HEK293 (cell line): ENCODE measurements at regions not wholly inside any gene's neighbourhood (a gene's known extent, or its start where the extent isn't known, plus 50 kb on each side); places are given as distances from the start of the nearest gene placed in this dataset.

Experiments
- CTCF ChIA-PET: fragments of 350-600 bp; formaldehyde crosslinking; extraction: SDS; loops from one replicate; lab custom pipeline; 2021; ENCODE audit warnings: antibody characterized with exemption; lab: Yijun Ruan, JAX
- POLR2A ChIA-PET: fragments of 300-600 bp; formaldehyde crosslinking; extraction: SDS; loops from one replicate; lab custom pipeline; 2020; ENCODE audit warnings: antibody characterized with exemption, inconsistent platforms; lab: Yijun Ruan, JAX
- H3K27ac ChIP-seq: fragments of 200-500 bp; sonication (Bioruptor generic); 2 replicates; pipeline ENCODE4 v1.5.1; 2014; ENCODE audit warnings: low read depth, low read length, control low read depth, inconsistent platforms; ENCODE audit errors: extremely low read depth
- H3K36me3 ChIP-seq, 2 experiments: fragments of 200-500 bp in 1 of 2; sonication (Bioruptor generic) in 1 of 2; 1 replicate in 1 of 2; 2 replicates in 1 of 2; pipeline ENCODE4 v1.5.1; 2014 to 2017; ENCODE audit warnings: inconsistent platforms in 2 of 2, low read length in 2 of 2; ENCODE audit not compliant: control insufficient read depth in 2 of 2, insufficient read depth in 1 of 2
- H3K4me1 ChIP-seq: fragments of 200-500 bp; sonication (Bioruptor generic); 2 replicates; pipeline ENCODE4 v1.5.1; 2014; ENCODE audit warnings: mild to moderate bottlenecking, low read length, inconsistent platforms; ENCODE audit not compliant: control insufficient read depth, insufficient read depth
- H3K4me3 ChIP-seq: 2 replicates; pipeline ENCODE4 v1.5.1; 2011; ENCODE audit warnings: low read depth, mild to moderate bottlenecking, control low read depth, low read length, moderate library complexity
- H3K9me3 ChIP-seq: fragments of 200-500 bp; sonication (Bioruptor generic); 2 replicates; pipeline ENCODE4 v1.5.1; 2014; ENCODE audit warnings: low read depth, low read length, inconsistent platforms; ENCODE audit not compliant: control insufficient read depth, insufficient read depth
- FEZF1 ChIP-seq: fragments of 450-650 bp; formaldehyde crosslinking; IDR thresholded peaks from 2 replicates; pipeline ENCODE4 v1.5.1; 2016; ENCODE audit warnings: missing biosample characterization, missing genetic modification characterization
- MYNN ChIP-seq: fragments of 450-650 bp; formaldehyde crosslinking; IDR thresholded peaks from 2 replicates; pipeline ENCODE4 v1.5.1; 2016; ENCODE audit warnings: missing biosample characterization, missing genetic modification characterization, borderline replicate concordance
- OSR2 ChIP-seq: fragments of 450-650 bp; formaldehyde crosslinking; IDR thresholded peaks from 2 replicates; pipeline ENCODE4 v1.5.1; 2016; ENCODE audit warnings: missing biosample characterization, missing genetic modification characterization
- REST ChIP-seq: fragments of 450-650 bp; formaldehyde crosslinking; IDR thresholded peaks from 2 replicates; pipeline ENCODE4 v1.5.1; 2016; ENCODE audit warnings: missing biosample characterization, missing genetic modification characterization
- SP2 ChIP-seq: fragments of 450-650 bp; formaldehyde crosslinking; IDR thresholded peaks from 2 replicates; pipeline ENCODE4 v1.5.1; 2016; ENCODE audit warnings: missing biosample characterization, missing genetic modification characterization
- TCF7L2 ChIP-seq: IDR thresholded peaks from 2 replicates; pipeline ENCODE4 v1.6.1; 2011; ENCODE audit warnings: low read depth, mild to moderate bottlenecking, inconsistent platforms, low read length, moderate library complexity, borderline replicate concordance
- ZBTB1 ChIP-seq: fragments of 450-650 bp; formaldehyde crosslinking; IDR thresholded peaks from 2 replicates; pipeline ENCODE4 v1.5.1; 2016; ENCODE audit warnings: missing biosample characterization, missing genetic modification characterization
- ZBTB7A ChIP-seq: fragments of 450-650 bp; formaldehyde crosslinking; IDR thresholded peaks from 2 replicates; pipeline ENCODE4 v1.5.1; 2016; ENCODE audit warnings: low read depth, missing biosample characterization, missing genetic modification characterization
- ZFP3 ChIP-seq: fragments of 450-650 bp; formaldehyde crosslinking; IDR thresholded peaks from 2 replicates; pipeline ENCODE4 v1.5.1; 2016; ENCODE audit warnings: low read depth, missing biosample characterization, missing genetic modification characterization
- ZNF19 ChIP-seq: fragments of 450-650 bp; formaldehyde crosslinking; IDR thresholded peaks from 2 replicates; pipeline ENCODE4; 2016; ENCODE audit warnings: missing biosample characterization, missing genetic modification characterization, low read depth
- ZNF221 ChIP-seq: fragments of 450-650 bp; formaldehyde crosslinking; IDR thresholded peaks from 2 replicates; pipeline ENCODE4 v1.5.1; 2017; ENCODE audit warnings: missing biosample characterization, missing genetic modification characterization, borderline replicate concordance
- ZNF239 ChIP-seq: fragments of 450-650 bp; formaldehyde crosslinking; IDR thresholded peaks from 2 replicates; pipeline ENCODE4 v1.5.1; 2016; ENCODE audit warnings: missing biosample characterization, missing genetic modification characterization
- ZNF48 ChIP-seq: fragments of 450-650 bp; formaldehyde crosslinking; IDR thresholded peaks from 2 replicates; pipeline ENCODE4 v1.5.1; 2016; ENCODE audit warnings: missing biosample characterization, missing genetic modification characterization
- ZNF529 ChIP-seq: fragments of 450-650 bp; formaldehyde crosslinking; IDR thresholded peaks from 2 replicates; pipeline ENCODE4 v1.5.1; 2017; ENCODE audit warnings: missing genetic modification characterization, missing biosample characterization; ENCODE audit not compliant: insufficient replicate concordance
- ZNF530 ChIP-seq: fragments of 450-650 bp; formaldehyde crosslinking; IDR thresholded peaks from 2 replicates; pipeline ENCODE4 v1.5.1; 2016; ENCODE audit warnings: low read depth, missing biosample characterization, missing genetic modification characterization
- ZNF571 ChIP-seq: fragments of 450-650 bp; formaldehyde crosslinking; IDR thresholded peaks from 2 replicates; pipeline ENCODE4 v1.5.0; 2017; ENCODE audit warnings: missing biosample characterization, missing genetic modification characterization
- ZNF623 ChIP-seq: fragments of 450-650 bp; formaldehyde crosslinking; IDR thresholded peaks from 2 replicates; pipeline ENCODE4 v1.5.1; 2016; ENCODE audit warnings: missing biosample characterization, missing genetic modification characterization
- ZNF660 ChIP-seq: fragments of 450-650 bp; IDR thresholded peaks from 2 replicates; pipeline ENCODE4 v1.5.1; 2018; ENCODE audit warnings: missing biosample characterization, mild to moderate bottlenecking, missing genetic modification characterization
- ZNF777 ChIP-seq: fragments of 450-650 bp; formaldehyde crosslinking; IDR thresholded peaks from 2 replicates; pipeline ENCODE4 v1.5.1; 2017; ENCODE audit warnings: missing biosample characterization, missing genetic modification characterization, borderline replicate concordance

GRCh38 chr1:239761509-239761908 lies 330.2 kb upstream of the FMN2 start (continued):
- TF ChIP-seq ZNF571 (tag by site-specific recombination): no peak
- TF ChIP-seq ZNF221 (tag by site-specific recombination): no peak
- no peak for TF ChIP-seq SP2

- Histone ChIP-seq H3K4me1 (peaks cover 18% of the 10 kb centered on the region; the same call in 1 of the 2 replicates), H3K27ac (no peak overlapping the region), H3K4me3 (no peak overlapping the region), H3K9me3 (no peaks in the 10 kb centered on the region), H3K36me3 (no peaks in the 10 kb centered on the region)
- TF ChIP-seq ZNF529 (tag by site-specific recombination): no peak
- no peak for TF ChIP-seq ZBTB7A (tag by site-specific recombination)
- TF ChIP-seq ZNF660 (tag by site-specific recombination): no peak
- no peak for TF ChIP-seq ZNF623 (tag by site-specific recombination)
- TF ChIP-seq ZNF239 (tag by site-specific recombination): no peak
- TF ChIP-seq TCF7L2: no peak
- ChIA-PET POLR2A (no interaction called here), CTCF (interaction anchor here (0.7 to 1.2 kb wide), 2 partner anchors 9 to 1153 kb away, joined by 3 to 4 read pairs; no protein-coding TSS in a partner anchor)
Observed at GRCh38 chr1:239763850-239764249, 327.8 kb upstream of the FMN2 start.

- CTCF ChIA-PET: interaction anchor here (0.7 to 1.2 kb wide), 4 partner anchors 8 to 1153 kb away, joined by 3 to 4 read pairs (median 3); no protein-coding TSS in a partner anchor
- no peak for TF ChIP-seq ZNF530 (tag by site-specific recombination)
- no peak for TF ChIP-seq FEZF1 (tag by site-specific recombination)
- TF ChIP-seq ZNF777: no peak
- TF ChIP-seq OSR2: no peak
- TF ChIP-seq, all 188 proteins: peak for 0
- Histone ChIP-seq H3K36me3 (no peaks in the 10 kb centered on the region), H3K4me1 (peaks cover 11% of the 10 kb centered on the region; the same call in 1 of the 2 replicates), H3K9me3 (no peaks in the 10 kb centered on the region), H3K4me3 (no peak overlapping the region), H3K27ac (no peak overlapping the region)
- POLR2A ChIA-PET: no interaction called here
Observed at GRCh38 chr1:239764546-239764945, 327.1 kb upstream of the FMN2 start.

- CTCF ChIA-PET: interaction anchor here (0.7 kb wide), 1 partner anchor 752 kb away, joined by 3 read pairs; no protein-coding TSS in a partner anchor
- no peak overlapping the region for H3K27ac ChIP-seq
- POLR2A ChIA-PET: no interaction called here
- peaks cover 10% of the 10 kb centered on the region; the same call in 1 of the 2 replicates for H3K4me1 ChIP-seq
- TF ChIP-seq REST (tag by site-specific recombination): no peak
- no peak for TF ChIP-seq ZNF19
- no peak for TF ChIP-seq MYNN (tag by site-specific recombination)
- no peak for TF ChIP-seq ZNF48 (tag by site-specific recombination)
- TF ChIP-seq ZBTB1 (tag by site-specific recombination): no peak
- no peak for TF ChIP-seq ZFP3
- H3K36me3 ChIP-seq: no peaks in the 10 kb centered on the region
- no peaks in the 10 kb centered on the region for H3K9me3 ChIP-seq
- no peak overlapping the region for H3K4me3 ChIP-seq
Observed at GRCh38 chr1:239765163-239765562, 326.5 kb upstream of the FMN2 start.
